ENCODE measurements at regions not wholly inside any gene's neighbourhood (a gene's known extent, or its start where the extent isn't known, plus 50 kb on each side); places are given as distances from the start of the nearest gene placed in this dataset.
"Not testable (repeated sequence)": the region's sequence is repeated elsewhere in the genome, so short reads cannot be mapped to it uniquely, and the experiment has no call there.

DNA sequence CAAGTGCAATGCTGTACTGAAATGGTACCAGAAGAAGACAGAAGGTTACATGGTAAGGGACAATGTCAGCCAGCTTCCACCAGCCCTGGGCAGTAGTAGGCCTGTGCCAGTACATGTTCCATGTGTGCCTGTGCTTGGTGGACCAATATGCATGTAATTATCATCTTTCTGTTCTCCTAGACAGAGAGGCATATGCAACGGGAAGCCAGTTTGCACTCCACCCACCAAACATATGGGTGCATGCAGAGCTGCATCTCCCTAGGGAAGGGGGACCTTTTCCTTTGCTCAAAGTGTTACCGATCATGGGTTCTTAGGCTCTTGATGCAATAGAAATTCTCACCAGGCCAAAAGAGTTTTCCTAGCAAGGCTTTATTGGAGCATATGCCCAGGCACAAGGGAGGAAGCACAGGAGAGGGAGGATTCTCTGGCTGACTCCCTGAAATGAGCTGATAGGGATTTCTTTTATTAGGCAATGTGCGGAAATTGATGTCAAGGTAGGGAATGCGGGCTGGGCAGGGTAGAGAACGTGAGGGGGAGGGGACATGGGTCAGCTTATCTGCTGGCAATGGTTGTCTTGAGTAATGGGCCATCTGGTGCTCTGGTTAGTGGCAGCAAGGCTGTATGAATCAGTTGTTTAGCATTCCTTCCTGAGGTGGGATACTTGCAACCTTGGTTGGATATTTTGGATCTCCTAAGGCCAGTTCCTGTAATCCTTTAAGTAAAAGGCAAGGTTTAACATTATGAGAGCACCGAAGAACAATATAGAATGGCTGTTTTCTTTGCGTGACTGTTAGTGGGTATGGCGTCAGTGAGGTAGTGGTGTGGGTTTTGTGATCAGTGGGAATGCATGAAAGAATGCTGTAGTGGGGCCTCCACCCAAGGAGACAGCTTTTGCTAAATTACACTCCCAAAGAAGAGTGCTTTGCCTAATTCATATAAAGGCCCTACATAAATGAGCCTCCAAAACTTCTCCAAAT is 102.5 kb downstream of the CDRT15L2 start:
- DNase-seq (ENCODE audit: low read depth) = not testable (repeated sequence)

DNA sequence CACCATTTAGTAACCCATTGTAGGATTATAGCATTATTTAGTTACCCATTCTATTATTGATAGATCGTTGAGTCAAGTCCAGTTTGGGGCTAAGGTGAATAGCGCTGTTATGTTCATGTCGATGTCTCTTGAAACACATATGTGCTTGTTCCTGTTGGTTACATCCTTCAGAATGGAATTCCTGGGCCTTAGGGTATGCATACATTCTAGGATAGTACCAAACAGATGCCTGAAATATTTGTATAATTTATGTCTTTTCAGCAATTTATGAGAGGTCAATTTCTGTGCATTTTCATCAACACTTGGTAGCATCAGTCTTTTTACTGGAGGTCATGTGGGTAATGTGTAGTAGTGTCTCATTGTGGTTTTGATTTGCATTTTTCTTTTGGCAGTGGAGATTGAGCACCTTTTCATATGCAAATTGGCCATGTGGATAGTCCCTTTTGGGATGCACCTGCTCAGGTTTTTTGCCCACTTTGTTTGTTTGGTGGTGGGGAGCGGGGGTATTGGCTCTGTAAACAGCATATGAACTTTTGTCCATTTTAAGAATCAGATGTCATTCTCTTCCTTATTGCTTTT is 104.2 kb downstream of the CDRT15L2 start:
- DNase-seq (ENCODE audit: low read depth) = not testable (repeated sequence)

DNA sequence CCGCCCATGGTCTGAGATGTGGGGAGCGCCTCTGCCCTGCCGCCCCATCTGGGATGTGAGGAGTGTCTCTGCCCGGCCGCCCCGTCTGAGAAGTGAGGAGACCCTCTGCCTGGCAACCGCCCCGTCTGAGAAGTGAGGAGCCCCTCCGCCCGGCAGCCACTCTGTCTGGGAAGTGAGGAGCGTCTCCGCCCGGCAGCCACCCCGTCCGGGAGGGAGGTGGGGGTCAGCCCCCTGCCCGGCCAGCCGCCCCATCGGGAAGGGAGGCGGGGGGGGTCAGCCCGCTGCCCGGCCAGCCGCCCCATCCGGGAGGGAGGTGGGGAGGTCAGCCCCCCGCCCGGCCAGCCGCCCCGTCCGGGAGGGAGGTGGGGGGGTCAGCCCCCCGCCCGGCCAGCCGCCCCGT is 105.5 kb downstream of the CDRT15L2 start:
- DNase-seq (ENCODE audit: low read depth) = not testable (repeated sequence)

DNA sequence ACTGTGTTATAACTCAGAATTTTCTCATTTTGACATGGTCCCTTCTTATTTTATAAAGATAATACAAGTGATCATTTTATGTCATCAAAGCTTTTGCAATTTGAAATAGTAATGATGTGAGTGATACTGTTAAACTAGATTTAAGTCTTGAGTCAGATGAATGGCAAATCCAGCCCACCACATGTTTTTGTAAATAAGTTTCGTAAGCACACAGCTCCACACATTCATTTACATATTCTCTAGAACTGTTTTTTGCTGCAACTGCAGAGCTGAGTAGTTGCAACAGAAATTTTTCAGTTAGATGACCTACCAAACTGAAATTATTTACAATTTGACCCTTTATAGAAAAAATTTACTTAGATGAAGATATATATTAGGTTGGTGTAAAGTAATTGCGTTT is 108.1 kb downstream of the CDRT15L2 start:
- not testable (repeated sequence) for DNase-seq (ENCODE audit: low read depth)

DNA sequence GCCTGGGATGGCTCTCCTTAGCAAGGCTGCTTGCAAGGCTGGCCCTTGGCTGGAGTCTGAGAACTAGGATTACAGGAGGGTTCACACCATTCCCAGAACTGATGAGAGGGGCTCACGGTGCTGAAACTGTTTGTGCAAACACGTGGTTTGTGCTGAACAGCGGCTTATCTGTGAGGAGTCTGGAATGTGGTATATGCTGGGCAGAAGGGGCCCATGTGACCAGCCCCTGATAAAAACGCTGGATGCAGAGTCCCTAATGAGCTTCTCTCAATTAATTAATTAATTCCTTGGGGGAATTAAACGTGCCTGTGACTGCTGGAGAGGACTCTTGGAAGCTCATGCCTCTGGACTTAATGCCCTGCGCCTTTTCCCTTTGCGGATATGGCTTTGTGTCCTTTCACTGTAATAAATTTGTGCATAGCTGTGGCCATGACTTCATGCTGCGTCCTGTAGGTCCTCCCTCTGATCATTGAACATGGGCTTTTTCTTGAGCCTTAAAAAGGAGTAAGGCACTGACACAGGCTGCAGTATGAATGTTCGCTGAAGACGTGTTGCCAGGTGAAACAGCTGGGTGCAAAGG is 109.7 kb downstream of the CDRT15L2 start:
- not testable (repeated sequence) for DNase-seq (ENCODE audit: low read depth)

DNA sequence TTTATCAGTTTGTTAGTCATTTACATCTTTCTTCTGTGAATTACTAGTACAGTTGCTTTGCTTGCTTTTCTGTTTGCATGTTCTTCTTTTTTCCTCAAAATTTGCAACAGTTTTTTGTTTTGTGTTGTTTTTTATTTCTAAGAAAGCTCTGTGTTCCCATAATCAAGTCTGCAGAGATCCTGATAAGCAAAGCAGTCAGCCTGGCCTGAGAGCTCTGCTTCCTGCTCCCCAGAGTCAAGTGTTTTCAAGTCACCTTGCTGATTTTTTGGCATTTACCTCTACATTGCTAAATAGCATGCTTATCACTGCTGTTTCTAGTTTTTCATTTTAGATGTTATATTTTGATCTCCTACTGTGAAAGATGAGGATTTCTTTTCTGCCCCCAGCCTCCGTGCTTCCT is 113.2 kb downstream of the CDRT15L2 start:
- DNase-seq (ENCODE audit: low read depth) = not testable (repeated sequence)

DNA sequence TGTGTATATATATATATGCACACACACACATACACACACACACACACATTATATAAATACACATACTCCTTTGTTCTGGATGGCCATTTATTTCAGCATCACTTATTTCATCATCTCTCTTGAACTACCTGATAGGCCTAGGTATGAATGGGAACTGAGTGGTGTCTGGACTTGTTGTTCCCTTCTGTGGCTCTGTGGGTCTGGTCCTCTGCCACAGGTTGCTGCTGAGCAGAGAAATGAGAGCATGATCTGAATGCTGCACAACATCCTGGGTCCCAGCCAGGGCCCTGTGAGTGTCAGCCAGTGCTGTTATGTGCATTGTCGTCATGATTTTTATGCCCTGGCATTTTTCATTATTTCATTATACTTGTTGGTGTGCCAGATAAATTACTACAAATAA is 116.3 kb downstream of the CDRT15L2 start:
- DNase-seq (ENCODE audit: low read depth) = not testable (repeated sequence)

DNA sequence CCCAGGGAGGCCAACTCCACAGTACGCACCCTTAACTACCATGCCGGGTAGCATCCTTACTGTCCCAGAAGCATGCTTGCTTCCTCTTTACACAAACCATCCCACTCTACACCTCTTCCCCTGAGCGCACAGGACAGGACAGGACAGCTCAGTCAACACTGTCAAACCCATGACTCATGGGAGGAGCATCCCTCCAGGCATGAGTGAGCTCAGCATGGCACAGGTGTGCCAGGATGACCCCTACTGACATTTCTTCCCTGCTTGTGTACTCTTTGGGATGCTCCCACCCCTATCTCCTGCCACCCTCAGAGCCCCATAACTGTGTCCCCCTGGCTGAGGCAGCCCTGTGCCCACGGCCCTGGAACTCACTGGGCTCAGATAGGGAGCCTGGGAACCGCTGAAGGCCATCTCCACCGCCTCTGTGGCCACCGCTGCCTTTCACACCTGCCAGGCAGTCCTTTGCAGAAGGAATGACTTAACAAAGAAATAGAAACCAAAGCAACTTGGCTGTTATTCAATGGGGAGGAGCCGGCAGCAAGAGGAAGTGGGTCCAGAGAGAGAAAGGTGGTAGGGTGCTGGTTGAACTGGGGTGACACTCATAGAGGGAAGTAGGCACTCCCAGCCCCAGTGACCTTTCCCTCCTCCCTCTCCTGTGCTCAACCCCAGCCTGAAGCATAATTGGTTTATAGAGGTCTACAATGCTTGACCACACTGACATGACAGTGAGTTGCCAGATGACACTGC is 119.1 kb downstream of the CDRT15L2 start:
- not testable (repeated sequence) for DNase-seq (ENCODE audit: low read depth)

DNA sequence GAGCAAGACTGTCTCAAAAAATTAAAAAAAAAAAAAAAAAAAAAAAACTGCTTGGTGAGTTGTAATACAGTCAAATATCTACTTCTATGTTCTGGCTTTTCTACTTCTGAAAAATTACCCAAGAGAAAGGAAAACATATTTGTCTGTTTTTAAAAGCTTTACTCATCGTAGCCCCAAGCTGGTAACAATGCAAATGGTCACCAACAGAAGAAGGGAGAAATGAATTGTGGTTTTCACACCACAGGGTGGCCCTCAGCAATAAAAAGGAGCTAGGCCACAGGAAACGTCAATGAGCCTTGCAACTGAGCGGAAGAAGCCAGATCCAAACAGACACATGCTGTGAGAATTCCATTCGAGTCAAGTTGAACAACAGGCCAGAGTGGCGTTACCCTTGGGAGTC is 121.0 kb downstream of the CDRT15L2 start:
- peak; percentile 73 for DNase-seq (ENCODE audit: low read depth)

DNA sequence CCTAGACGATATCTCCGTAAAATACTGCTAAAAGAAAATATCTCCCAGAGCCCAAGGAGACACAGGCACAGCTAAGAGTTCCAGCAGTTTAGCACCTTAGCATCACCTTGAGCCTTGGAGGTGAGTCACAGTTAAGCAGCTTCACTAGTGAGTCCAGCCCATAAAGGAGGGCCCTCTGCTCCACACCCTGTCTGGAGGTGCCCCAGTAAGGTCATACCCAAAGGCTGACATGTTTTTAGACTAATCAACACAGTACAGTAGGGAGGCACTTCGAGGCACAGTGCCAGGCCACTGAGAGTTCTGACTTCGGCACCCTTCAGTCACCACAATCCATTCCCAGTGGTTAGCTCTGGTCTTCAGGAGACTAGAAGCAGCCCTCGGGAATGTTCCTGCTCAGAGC is 121.8 kb downstream of the CDRT15L2 start:
- DNase-seq (ENCODE audit: low read depth) = peak; percentile 39

DNA sequence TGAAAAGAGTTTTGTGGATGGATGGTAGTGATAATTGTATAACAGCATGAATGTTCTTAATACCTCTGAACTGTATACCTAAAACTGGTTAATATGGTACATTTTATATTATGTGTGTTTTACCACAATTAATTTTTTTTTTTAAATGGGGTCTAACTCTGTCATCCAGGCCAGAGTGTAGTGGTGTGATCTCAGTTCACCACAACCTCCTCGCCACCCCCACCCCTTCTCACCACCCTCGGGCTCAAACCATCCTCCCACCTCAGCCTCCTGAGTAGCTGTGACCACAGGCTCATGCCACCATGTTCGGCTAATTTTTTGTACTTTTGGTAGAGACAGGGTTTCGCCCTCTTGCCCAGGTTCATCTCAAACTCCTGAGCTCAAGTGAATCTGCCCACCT is 123.2 kb downstream of the CDRT15L2 start:
- no peak for DNase-seq (ENCODE audit: low read depth)

DNA sequence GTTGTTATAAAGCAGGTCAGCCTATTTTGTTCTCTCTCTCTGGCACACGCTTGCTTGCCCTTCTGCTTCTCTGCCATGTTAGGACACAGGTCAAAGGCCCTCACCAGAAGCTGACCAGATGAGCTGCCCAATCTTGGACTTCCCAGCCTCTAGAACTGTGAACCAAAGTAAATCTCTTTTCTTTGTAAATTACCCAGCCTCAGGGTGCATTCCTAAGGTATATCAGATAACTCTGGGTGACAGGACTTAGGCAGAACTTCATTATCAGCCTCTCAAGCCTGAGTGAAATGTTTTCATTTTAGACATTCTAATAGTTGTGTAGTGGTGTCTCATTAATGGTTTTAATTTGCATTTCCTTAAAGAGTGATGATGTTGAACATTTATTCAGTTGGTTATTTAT is 124.3 kb downstream of the CDRT15L2 start:
- DNase-seq (ENCODE audit: low read depth) = no peak

DNA sequence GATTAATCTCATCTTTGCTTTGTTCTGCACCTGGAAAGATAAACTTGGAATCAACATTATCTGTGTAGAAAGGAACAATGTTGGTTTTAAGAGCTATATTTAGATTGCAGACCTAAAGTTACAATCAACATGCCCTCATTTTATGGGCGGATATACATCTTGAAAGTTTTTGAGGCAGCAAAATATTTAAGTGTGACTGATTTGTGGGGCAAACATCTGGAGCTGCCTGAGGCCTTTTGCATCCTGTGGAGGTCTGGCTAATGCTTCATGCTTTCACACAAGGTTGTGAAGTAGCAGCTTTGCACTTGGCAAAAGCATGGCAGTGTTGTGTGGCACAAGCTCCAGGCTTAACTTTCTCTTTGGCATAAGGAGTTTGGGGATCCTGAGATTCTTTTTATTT is 125.7 kb downstream of the CDRT15L2 start:
- not testable (repeated sequence) for DNase-seq (ENCODE audit: low read depth)

DNA sequence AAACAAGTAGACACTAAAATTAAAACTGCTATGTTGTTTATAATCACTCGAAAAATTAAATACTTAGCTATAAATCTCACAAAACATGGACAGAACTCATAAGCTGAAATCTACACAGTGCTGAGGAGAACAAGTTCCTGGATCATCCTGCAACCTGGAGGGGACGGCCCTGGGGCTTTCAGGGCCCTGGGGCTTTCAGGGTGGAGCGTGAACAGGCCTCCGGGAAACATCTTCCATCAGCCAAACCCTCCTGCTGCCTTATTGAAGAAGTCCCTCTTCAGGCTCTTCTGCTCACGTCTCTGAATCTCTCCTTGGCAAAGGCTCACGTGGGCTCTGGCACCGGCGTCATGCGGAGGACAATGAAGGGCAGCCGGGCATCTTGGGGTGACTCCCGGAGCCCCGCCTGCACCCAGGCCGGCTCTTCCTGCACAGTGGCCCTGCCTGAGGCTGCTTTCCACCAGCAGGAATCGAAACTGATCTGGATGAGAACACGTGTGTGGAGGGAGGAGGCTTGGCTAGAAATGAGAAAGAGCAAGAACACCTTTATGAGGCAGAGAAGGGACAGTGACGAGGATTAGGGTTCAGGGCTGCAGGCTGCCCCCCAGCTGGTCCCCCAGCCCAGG is 127.3 kb downstream of the CDRT15L2 start:
- DNase-seq (ENCODE audit: low read depth) = peak; percentile 48

DNA sequence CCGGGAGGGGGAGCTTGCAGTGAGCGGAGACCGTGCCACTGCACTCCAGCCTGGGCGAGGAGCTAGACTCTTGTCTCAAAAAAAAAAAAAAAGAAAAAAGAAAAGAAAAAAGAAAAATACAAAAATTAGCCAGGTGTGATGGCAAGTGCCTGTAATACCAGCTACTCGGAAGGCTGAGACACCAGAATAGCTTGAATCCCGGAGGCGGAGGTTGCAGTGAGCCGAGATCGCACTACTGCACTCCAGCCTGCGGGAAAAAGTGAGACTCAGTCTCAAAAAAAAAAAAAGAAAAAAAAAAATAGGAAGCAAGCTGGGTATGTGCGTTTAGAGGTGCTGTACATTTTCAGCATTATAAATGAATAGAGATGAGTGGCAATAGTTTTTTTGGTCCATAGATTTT is 129.3 kb downstream of the CDRT15L2 start:
- not testable (repeated sequence) for DNase-seq (ENCODE audit: low read depth)

DNA sequence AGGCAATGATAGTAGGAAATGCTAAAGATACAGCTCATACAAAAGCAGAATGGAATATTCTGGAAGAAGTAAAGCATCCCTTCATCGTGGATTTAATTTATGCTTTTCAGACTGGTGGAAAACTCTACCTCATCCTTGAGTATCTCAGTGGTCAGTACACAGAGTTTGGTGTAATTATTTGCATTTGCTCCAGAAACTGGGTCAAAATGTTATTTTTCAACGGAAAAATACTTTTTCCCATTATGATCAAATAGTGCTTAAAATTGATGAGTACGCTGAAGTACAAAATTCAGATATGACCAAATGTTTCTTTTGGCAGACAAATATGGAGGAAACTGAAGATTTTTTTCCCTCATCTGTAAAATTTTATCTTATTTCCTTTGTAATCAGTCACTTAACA is 137.0 kb downstream of the CDRT15L2 start:
- DNase-seq (ENCODE audit: low read depth) = not testable (repeated sequence)

DNA sequence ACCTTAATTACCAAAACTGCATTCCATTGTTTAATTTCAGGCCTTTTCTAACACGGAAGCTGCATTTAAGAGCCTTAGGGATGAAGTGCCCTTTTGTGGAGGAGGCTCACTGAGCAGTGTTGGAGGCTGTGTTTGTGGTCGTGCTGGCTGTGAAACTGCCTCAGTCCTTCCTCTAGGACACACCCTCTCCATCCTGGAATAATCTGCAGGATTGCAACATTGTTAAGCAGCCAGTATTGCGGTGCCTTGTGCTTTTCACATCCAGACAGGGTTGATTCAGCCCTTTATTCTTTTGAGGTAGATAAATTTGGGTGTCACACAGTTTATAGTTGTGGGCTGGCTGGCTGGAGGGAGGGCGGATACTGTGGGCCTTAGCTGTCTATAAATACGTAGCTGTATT is 141.6 kb downstream of the CDRT15L2 start:
- DNase-seq (ENCODE audit: low read depth) = no peak

DNA sequence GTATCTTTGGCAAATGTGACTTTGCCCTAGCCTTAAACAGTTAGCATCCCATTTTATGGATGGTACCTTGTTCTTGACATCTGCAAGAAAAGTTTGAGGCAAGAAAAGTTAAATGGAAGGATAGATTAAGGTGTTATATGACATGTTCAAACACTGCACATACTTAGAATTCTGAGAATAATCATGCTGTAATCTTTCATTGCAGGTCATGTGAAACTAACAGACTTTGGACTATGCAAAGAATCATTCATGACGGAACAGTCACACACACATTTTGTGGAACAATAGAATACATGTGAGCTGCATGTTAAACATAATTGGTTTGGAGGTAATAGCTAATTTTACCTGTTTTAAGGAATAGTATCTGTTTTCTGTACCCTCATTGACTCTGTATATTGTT is 144.9 kb downstream of the CDRT15L2 start:
- not testable (repeated sequence) for DNase-seq (ENCODE audit: low read depth)

DNA sequence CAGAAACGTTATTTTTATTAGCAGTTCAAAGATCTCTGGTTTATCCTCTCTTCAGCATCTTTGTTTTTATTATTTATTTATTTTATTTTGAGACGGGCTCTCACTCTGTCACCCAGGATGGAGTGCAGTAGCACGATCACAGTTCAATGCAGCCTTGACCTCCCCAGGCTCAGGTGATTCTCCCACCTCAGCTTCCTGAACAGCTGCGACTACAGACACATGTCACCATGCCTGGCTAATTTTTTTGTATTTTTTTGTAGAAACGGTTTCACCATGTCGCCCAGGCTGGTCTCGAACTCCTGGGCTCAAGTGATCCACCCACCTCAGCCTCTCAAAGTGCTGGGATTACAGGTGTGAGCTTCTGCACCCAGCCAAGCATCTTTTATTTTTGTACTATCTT is 147.7 kb downstream of the CDRT15L2 start:
- not testable (repeated sequence) for DNase-seq (ENCODE audit: low read depth)

DNA sequence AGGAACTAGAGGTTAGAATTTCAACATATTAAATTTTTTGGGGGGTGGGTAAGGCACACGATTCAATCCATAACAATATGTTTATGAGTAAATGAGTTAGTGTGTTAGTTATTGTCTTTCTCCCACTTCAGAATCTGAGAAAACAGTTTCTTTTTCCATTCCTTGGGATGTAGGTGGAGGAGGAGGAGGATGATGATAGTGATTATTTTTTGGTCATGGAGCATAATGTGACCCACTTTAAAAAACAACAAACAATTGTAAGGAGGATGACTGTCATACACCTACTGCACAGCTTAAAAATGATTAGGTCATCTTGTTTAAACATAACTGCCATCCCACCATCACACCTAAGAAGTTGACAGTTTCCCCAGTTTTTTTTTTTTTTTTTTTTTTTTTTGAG is 148.7 kb downstream of the CDRT15L2 start:
- no peak for DNase-seq (ENCODE audit: low read depth)

DNA sequence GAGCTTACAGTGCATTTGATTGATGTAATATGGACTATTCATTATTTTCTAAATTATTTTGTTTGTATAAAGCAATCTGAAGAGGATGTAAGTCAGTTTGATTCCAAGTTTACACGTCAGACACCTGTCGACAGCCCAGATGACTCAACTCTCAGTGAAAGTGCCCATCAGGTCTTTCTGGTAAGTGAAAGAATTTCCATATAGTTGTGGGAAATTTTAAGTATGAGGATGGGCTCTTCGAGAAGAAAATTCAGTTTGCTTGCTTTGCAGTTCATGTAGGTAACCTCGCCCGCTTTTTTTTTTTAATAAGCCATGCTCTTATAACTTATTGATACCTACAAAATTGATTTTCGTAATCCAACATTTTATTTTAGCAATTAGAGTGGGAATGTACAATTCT is 151.6 kb downstream of the CDRT15L2 start:
- not testable (repeated sequence) for DNase-seq (ENCODE audit: low read depth)

DNA sequence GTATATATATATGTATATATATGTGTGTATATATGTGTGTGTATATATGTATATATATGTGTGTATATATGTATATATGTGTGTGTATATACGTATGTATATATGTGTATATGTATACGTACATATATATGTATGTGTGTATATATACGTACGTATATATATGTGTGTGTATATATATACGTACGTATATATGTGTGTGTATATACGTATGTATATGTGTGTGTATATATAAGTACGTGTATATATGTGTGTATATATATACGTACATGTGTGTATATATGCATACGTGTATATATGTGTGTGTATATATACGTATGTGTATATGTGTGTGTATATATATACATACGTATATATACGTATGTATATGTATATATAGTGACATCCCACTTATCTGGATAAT is 154.4 kb downstream of the CDRT15L2 start:
- no peak for DNase-seq (ENCODE audit: low read depth)
